ENCODE measurements at regions not wholly inside any gene's neighbourhood (a gene's known extent, or its start where the extent isn't known, plus 50 kb on each side); places are given as distances from the start of the nearest gene placed in this dataset.

DNA sequence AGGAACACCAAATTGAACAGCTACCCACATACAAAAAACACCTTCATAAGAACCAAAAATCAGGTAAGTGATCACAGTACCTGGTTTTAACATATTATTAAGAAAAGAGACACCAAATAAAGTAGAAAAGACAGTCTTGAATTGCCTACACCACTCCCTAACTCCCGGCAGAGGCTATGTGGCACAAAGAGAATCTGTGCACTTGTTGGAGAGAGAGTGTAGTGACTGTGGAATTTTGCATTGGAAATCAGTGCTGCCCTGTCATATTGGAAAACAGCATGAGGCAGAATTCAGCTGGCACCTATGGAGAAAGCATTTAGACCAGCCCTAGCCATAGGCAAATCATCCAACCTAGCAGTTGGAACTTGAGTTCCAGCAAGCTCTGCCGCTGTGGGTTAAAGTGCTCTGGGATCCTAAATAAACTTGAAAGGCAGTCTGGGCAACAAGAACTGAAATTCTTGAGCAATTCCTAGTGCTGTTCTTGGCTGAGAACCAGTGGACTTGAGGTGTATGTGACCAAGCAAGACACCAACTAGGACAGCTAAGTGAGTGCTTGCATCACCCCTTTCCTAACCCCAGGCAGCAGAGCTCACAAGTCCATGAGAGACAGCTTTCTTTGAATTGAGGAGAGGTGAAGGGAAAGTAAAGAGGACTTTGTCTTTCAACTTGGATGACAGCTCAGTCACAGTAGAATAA lies 969.6 kb upstream of the ALCAM start:
- H3K4me3 ChIP-seq (ENCODE audit: low read length) = no peak overlapping the region
- DNase-seq = no peak
- H3K4me1 ChIP-seq (ENCODE audit: control insufficient read depth, insufficient read depth, low read length) = no peaks in the 10 kb centered on the region
- H3K27ac ChIP-seq (ENCODE audit: low read length) = no peak overlapping the region
- H3K9me3 ChIP-seq (ENCODE audit: control insufficient read depth, low read depth, low read length) = peaks cover 6% of the 10 kb centered on the region
- H3K27me3 ChIP-seq (ENCODE audit: control insufficient read depth, insufficient read depth, low read length) = no peaks in the 10 kb centered on the region
- WGBS (ENCODE audit: insufficient coverage, low lambda C conversion rate) = 83% methylated on average over 1 of the region's 2 CpGs
- no peaks in the 10 kb centered on the region for H3K36me3 ChIP-seq (ENCODE audit: control insufficient read depth, insufficient read depth, low read length)

DNA sequence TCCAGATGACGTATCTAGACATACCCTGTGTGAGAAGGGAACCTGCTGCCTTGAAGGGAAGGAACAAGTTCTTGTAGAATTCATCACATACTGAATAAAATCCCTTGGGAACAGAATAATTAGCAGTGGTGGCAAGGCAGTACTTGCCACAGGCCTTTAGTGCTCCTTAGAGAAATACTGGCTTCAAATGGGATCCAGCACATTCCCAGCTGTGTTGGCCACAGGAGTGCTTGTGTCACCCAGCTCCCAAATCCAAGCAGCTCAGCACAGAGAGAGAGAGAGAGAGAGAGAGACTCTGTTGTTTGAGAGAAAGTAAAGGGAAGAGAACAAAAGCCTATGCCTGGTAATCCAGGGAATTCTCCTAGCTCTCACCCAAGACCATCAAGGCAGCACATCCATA lies 969.0 kb upstream of the ALCAM start:
- Histone ChIP-seq H3K9me3 (ENCODE audit: control insufficient read depth, low read depth, low read length) (peaks cover 6% of the 10 kb centered on the region), H3K27me3 (ENCODE audit: control insufficient read depth, insufficient read depth, low read length) (no peaks in the 10 kb centered on the region), H3K4me3 (ENCODE audit: low read length) (no peak overlapping the region), H3K27ac (ENCODE audit: low read length) (no peak overlapping the region), H3K4me1 (ENCODE audit: control insufficient read depth, insufficient read depth, low read length) (no peaks in the 10 kb centered on the region), H3K36me3 (ENCODE audit: control insufficient read depth, insufficient read depth, low read length) (no peaks in the 10 kb centered on the region)
- WGBS (ENCODE audit: insufficient coverage, low lambda C conversion rate) = no CpG with 5 or more reads among the region's 1 CpG
- no peak for DNase-seq

DNA sequence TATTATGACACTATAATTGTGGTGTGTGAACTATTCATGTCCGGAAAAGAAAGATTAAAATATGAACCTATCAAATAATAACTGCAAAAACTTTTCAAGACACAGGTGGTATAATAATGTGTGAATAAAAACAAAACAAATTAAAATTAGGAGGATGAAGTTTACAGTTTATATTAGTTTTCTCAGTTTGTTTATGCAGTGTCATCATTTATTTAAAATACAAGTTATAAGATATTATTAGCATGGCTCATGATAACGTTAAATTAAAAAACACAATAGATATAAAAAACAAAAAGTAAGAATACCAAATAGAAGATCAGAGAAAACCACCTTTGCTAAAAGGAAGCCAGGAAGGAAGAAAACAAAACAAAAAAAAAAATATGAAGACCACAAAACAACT lies 963.8 kb upstream of the ALCAM start:
- Histone ChIP-seq H3K9me3 (ENCODE audit: control insufficient read depth, low read depth, low read length) (peaks cover 4% of the 10 kb centered on the region), H3K4me1 (ENCODE audit: control insufficient read depth, insufficient read depth, low read length) (no peaks in the 10 kb centered on the region), H3K27me3 (ENCODE audit: control insufficient read depth, insufficient read depth, low read length) (no peaks in the 10 kb centered on the region), H3K27ac (ENCODE audit: low read length) (no peak overlapping the region), H3K36me3 (ENCODE audit: control insufficient read depth, insufficient read depth, low read length) (no peaks in the 10 kb centered on the region), H3K4me3 (ENCODE audit: low read length) (no peak overlapping the region)
- WGBS (ENCODE audit: insufficient coverage, low lambda C conversion rate) = 79% methylated on average over 2 of the region's 2 CpGs
- DNase-seq = no peak

DNA sequence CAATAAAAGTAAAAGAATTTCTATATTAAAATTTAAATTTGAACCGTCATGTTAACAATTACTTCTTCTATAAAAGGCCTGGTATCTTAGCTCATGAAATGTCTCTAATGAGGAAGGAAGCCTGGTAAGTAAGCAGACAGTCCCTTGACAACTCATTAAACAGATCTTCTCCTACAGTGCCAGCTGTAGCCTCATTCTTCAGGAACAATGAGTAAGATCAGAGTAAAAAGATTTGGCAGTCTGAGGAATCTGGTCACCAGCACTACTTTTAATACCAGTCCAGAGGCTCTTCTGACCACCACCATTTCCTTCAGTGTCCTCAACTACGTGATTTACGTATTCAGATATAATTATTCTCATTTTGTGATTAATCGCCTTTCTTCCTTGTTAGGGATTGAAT lies 955.0 kb upstream of the ALCAM start:
- no peaks in the 10 kb centered on the region for H3K36me3 ChIP-seq (ENCODE audit: control insufficient read depth, insufficient read depth, low read length)
- no peak overlapping the region for H3K4me3 ChIP-seq (ENCODE audit: low read length)
- no peak for DNase-seq
- no peaks in the 10 kb centered on the region for H3K9me3 ChIP-seq (ENCODE audit: control insufficient read depth, low read depth, low read length)
- no peaks in the 10 kb centered on the region for H3K4me1 ChIP-seq (ENCODE audit: control insufficient read depth, insufficient read depth, low read length)
- no peak overlapping the region for H3K27ac ChIP-seq (ENCODE audit: low read length)
- 70% methylated on average over 2 of the region's 4 CpGs for WGBS (ENCODE audit: insufficient coverage, low lambda C conversion rate)
- H3K27me3 ChIP-seq (ENCODE audit: control insufficient read depth, insufficient read depth, low read length) = no peaks in the 10 kb centered on the region

DNA sequence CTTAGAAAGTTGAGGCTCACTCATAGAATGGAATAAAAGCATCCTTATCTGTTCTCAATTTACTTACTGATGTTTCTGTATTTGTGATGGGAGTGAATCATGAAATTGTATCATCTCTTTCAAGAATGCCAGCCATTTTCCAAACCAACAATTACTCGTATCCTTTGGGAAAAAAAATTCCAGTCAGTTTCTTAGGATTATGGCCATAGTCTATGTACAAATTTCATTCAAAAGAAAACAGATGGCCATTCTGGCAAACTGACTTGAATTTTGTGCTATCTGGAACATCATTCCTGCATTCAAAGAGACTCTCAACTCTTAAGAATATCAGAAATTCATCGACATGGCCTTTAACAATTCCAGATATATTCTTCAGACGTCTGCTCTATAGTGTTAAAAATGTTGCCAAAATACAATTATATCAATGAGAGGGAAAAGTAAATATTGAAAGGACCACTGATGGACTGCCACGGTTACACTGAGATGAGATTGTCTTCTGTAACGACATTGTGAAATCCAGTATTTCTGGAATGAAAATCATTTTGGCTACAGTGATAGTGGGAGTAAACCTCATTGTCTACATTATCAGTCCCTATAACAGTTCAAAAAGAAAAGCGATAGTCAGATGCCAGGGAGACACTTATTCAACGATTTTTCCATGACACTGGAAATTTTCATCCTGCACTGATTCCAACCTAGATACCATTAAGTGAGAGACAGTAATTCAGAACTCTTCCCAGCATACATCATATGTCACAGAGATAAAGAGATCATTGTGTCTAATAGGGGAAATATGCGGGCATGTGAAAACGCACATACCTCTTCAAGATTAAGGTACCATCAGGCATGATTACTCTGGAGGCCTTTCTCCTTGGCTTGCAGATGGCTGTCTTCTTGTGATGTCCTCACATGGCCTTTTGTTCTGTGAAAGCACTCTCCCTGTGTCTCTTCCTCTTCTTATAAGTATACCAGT lies 953.8 kb upstream of the ALCAM start:
- WGBS (ENCODE audit: insufficient coverage, low lambda C conversion rate) = 84% methylated on average over 3 of the region's 9 CpGs
- DNase-seq = no peak
- no peaks in the 10 kb centered on the region for H3K9me3 ChIP-seq (ENCODE audit: control insufficient read depth, low read depth, low read length)

DNA sequence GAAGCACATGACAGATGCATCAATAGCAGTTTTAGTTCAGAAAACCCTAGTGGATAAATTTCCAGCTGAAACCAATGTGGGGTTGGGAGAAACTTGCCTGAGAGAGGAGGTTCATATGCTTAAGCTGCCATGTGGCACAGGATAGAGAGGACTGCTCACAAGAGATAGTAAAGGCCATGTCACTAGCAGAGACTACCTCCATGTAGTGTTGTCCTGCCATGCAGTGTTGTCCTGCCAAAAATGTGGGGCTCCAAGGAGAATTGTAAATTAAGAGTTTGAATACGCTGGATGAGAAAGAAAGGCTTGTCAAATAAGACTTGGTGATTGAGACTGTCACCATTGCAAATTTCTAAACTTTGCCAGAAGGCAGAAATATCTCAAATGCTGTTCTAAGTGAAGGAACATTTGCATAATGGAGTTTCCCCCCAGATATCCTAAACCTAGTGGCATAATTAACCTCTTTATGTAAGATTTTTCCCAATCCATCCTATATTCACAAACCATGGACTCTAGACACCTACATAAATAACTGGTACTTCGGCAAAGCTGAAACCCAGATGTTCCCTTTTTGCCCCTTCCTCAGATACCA lies 938.3 kb upstream of the ALCAM start:
- Histone ChIP-seq H3K4me3 (ENCODE audit: low read length) (no peak overlapping the region), H3K9me3 (ENCODE audit: control insufficient read depth, low read depth, low read length) (no peaks in the 10 kb centered on the region), H3K27ac (ENCODE audit: low read length) (no peak overlapping the region), H3K27me3 (ENCODE audit: control insufficient read depth, insufficient read depth, low read length) (no peaks in the 10 kb centered on the region), H3K36me3 (ENCODE audit: control insufficient read depth, insufficient read depth, low read length) (no peaks in the 10 kb centered on the region), H3K4me1 (ENCODE audit: control insufficient read depth, insufficient read depth, low read length) (no peaks in the 10 kb centered on the region)
- DNase-seq = no peak
- WGBS (ENCODE audit: insufficient coverage, low lambda C conversion rate) = 100% methylated on average over 1 of the region's 2 CpGs

More for the DNA sequence above, 953.8 kb upstream of the ALCAM start:
- H3K36me3 ChIP-seq (ENCODE audit: control insufficient read depth, insufficient read depth, low read length) = no peaks in the 10 kb centered on the region
- no peak overlapping the region for H3K4me3 ChIP-seq (ENCODE audit: low read length)
- no peaks in the 10 kb centered on the region for H3K4me1 ChIP-seq (ENCODE audit: control insufficient read depth, insufficient read depth, low read length)
- H3K27me3 ChIP-seq (ENCODE audit: control insufficient read depth, insufficient read depth, low read length) = no peaks in the 10 kb centered on the region
- H3K27ac ChIP-seq (ENCODE audit: low read length) = no peak overlapping the region

DNA sequence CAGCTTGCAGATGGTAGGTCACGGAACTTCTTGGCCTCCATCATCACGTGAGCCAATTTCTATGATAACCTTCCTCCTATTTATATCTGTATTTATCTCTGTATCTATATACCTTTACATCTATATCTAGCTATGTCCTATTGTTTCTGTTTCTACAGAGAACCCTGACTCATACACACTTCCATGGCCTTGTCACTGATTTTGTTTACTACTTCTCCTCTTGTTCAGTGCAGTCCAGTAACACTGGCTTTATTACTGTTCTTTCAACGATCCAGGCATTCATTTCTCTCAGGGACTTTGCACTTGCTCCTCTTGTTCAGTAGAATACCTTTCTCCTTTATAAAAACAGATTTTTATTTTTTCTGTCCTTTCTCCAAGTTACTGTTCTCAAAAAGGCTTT lies 937.0 kb upstream of the ALCAM start:
- WGBS (ENCODE audit: insufficient coverage, low lambda C conversion rate) = 88% methylated on average over 2 of the region's 3 CpGs
- Histone ChIP-seq H3K36me3 (ENCODE audit: control insufficient read depth, insufficient read depth, low read length) (no peaks in the 10 kb centered on the region), H3K4me3 (ENCODE audit: low read length) (no peak overlapping the region), H3K4me1 (ENCODE audit: control insufficient read depth, insufficient read depth, low read length) (no peaks in the 10 kb centered on the region), H3K27ac (ENCODE audit: low read length) (no peak overlapping the region), H3K27me3 (ENCODE audit: control insufficient read depth, insufficient read depth, low read length) (no peaks in the 10 kb centered on the region), H3K9me3 (ENCODE audit: control insufficient read depth, low read depth, low read length) (no peaks in the 10 kb centered on the region)
- DNase-seq = no peak

DNA sequence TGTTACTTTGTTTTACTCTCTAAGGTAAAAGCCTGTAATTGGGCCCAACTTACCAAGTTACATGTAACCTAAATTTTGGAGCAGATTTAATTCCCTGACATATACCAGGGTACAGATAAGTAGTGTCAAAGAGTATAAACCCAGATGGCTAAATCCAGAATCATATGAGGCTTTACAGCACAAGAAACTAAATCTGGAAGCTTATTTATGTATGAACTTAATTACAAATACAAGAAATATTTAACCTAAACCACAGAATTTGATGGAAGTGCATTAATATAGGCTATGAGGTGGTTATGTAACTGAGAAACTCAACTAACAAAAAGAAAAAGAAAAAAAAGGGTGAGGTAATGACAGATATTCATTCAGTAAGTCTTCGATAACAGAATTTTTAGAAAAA lies 930.2 kb upstream of the ALCAM start:
- Histone ChIP-seq H3K4me1 (ENCODE audit: control insufficient read depth, insufficient read depth, low read length) (no peaks in the 10 kb centered on the region), H3K36me3 (ENCODE audit: control insufficient read depth, insufficient read depth, low read length) (no peaks in the 10 kb centered on the region), H3K27ac (ENCODE audit: low read length) (no peak overlapping the region), H3K4me3 (ENCODE audit: low read length) (no peak overlapping the region), H3K27me3 (ENCODE audit: control insufficient read depth, insufficient read depth, low read length) (no peaks in the 10 kb centered on the region), H3K9me3 (ENCODE audit: control insufficient read depth, low read depth, low read length) (no peaks in the 10 kb centered on the region)
- no peak for DNase-seq
- 94% methylated on average over 1 of the region's 1 CpG for WGBS (ENCODE audit: insufficient coverage, low lambda C conversion rate)

DNA sequence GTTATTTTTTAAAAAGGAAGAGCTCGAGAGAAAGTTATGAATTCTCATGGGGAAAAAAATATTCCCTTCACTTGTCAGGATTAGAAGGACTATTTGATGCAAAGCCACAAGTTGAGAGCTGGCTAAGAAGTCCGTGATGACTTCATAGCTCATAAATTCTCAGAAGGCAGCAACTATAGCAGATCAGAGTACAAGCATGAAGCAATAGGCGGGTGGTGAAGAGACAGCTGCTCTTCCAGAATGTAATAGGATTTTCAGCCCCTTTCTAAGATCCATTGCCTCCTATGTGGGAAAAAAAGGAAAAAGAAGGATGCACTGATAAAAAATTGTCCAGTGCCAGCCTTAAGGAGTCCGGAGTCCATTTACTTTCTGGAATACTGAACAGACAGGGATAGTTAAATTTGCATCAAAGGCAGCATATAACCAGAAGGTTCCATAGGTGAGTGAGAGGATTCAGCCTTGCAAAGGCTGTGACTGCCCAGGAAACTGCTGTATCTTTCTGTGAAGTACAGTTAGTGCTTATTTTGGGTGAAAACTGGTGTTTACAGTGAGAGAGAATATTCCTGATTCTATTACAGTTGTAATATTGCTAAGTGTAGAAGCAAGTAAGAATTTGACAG lies 929.5 kb upstream of the ALCAM start:
- DNase-seq = no peak
- Histone ChIP-seq H3K36me3 (ENCODE audit: control insufficient read depth, insufficient read depth, low read length) (no peaks in the 10 kb centered on the region), H3K27ac (ENCODE audit: low read length) (no peak overlapping the region), H3K9me3 (ENCODE audit: control insufficient read depth, low read depth, low read length) (no peaks in the 10 kb centered on the region), H3K4me1 (ENCODE audit: control insufficient read depth, insufficient read depth, low read length) (no peaks in the 10 kb centered on the region), H3K4me3 (ENCODE audit: low read length) (no peak overlapping the region), H3K27me3 (ENCODE audit: control insufficient read depth, insufficient read depth, low read length) (no peaks in the 10 kb centered on the region)
- 70% methylated on average over 1 of the region's 4 CpGs for WGBS (ENCODE audit: insufficient coverage, low lambda C conversion rate)

DNA sequence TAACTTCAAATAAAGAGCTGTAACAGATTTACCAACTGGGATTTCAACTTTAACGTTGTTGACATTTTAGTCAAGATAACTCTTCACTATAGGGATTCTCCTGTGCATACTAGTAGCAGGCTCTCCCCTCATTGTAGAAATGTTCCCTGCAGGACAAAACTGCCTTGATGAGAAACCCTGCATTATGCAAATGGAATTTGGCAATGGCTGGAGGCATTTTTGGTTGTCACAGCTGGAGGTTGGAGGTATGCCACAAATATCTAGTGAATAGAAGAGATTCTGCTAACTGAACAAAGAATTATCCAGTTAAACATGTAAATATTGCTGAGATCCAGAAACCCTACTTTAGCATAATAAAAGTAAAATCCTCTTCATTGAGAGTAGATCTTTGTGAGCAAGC lies 928.8 kb upstream of the ALCAM start:
- no peak overlapping the region for H3K27ac ChIP-seq (ENCODE audit: low read length)
- H3K36me3 ChIP-seq (ENCODE audit: control insufficient read depth, insufficient read depth, low read length) = no peaks in the 10 kb centered on the region
- H3K4me1 ChIP-seq (ENCODE audit: control insufficient read depth, insufficient read depth, low read length) = no peaks in the 10 kb centered on the region
- no peaks in the 10 kb centered on the region for H3K9me3 ChIP-seq (ENCODE audit: control insufficient read depth, low read depth, low read length)
- no peak for DNase-seq
- H3K4me3 ChIP-seq (ENCODE audit: low read length) = no peak overlapping the region
- no CpG with 5 or more reads among the region's 1 CpG for WGBS (ENCODE audit: insufficient coverage, low lambda C conversion rate)
- no peaks in the 10 kb centered on the region for H3K27me3 ChIP-seq (ENCODE audit: control insufficient read depth, insufficient read depth, low read length)
